ENCODE measurements at regions not wholly inside any gene's neighbourhood (a gene's known extent, or its start where the extent isn't known, plus 50 kb on each side); places are given as distances from the start of the nearest gene placed in this dataset.

DNA sequence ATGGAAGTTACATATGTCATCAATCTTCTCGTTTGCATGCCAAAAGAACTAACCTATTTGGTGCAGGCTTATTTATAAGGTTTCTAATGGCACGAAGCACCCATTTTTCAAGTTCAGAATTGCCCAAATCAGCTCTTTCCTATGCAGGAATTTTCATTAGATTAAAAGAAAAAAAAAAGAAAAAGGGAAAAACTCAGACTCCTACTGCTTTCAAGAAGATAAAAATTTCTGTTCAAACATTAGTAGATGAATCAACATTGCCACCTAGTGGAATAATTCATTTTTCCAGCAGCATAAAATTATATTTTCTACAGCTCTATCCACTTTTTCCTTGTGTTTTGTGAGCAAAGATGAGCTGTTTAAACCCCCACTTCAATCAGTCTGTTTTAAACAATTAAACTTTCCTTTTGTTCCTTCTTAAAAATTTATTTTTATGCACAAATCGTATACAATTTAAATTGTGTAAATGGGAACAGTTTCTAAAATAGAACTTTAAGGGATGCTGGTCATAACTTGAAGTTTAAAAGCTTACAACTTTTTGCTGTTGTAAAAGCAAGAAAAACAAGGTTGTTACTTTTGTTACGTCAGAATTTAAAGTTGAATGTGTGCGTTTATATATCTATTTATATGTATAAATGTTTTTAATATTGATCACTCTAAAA is 309.9 kb downstream of the ARAP2 start:
- DNase-seq, result no peak

DNA sequence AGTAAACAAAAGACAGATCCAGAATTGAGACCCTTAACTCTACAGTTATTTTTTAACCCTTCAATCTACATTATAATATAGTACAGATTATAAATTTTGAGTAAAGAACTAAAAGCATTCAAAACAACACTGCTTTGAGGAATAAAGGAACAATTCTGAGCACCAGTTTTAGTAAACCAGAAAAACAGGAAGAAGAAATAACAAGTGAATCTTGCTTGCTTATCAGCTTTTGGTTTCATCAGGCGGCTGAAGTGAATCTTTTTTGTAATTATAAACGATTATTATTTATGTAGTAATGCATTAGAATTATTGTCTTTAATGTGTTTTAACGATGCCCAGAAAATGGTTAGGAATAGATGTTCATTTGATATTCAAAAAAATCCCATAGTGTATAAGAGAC is 305.4 kb downstream of the ARAP2 start:
- DNase-seq, result no peak

GRCh38 chr4:35939751-35940150 is 304.6 kb downstream of the ARAP2 start:
- DNase-seq, result no peak

- no peak for DNase-seq
Measured at GRCh38 chr4:35942092-35942491, 302.2 kb downstream of the ARAP2 start.

DNA sequence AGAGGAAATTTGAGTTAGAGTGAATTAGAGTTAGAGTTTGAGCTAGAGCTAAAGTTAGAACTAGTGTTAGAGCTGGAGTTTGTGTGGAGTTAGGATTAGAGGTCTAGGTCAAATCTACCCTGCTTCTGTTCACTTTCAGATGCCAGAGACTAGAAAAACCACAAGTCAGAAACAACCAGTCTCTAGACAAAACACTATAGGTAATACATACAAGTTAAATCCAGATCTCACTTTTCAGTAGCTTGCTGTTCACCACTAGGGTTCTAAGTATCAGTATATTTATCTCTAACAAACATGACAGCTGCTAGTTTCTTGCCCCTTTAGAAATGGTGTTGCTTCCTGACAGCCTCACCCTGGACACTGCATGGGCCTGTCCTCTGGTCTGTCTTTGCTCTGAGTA is 300.7 kb downstream of the ARAP2 start:
- DNase-seq, result no peak

GRCh38 chr4:35948171-35948570 is 296.1 kb downstream of the ARAP2 start:
- DNase-seq, result no peak

DNA sequence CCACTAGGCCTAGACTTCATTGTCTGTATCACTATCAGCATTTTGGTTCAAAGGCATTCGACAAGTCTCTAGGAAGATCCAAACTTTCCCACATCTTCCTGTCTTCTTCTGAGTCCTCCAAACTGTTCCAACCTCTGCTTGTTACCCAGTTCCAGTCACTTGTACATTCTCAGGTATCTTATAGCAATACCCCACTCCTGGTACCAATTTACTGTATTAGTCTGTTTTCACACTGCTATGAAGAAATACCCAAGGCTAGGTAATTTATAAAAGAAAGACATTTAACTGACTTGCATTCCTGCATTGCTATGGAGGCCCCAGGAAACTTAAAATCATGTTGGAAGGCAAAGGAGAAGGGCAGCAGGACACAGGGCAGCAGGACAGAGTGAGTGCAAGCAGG is 293.9 kb downstream of the ARAP2 start:
- DNase-seq, result no peak

DNA sequence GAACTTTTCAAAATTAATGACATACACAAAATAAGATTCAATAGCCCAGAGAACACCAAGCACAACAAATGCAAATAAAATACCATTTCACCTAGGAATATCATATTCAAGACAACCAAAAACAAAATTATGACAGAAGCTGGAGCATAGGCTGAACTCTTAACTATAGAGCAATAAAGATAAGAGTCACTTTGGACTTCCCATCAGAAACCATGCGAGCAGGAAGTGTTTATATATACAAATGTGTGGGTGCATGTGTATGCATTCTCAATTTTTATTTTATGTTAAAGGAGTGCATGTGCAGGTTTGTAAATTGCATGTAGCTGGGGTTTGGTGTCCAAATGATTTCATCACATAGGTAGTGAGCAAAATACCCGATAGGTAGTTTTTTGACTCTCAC is 291.6 kb downstream of the ARAP2 start:
- DNase-seq, result no peak

- DNase-seq, result no peak
Measured at GRCh38 chr4:35963383-35963782, 280.9 kb downstream of the ARAP2 start.

- no peak for DNase-seq
Measured at GRCh38 chr4:35963974-35964515, 280.3 kb downstream of the ARAP2 start.

DNA sequence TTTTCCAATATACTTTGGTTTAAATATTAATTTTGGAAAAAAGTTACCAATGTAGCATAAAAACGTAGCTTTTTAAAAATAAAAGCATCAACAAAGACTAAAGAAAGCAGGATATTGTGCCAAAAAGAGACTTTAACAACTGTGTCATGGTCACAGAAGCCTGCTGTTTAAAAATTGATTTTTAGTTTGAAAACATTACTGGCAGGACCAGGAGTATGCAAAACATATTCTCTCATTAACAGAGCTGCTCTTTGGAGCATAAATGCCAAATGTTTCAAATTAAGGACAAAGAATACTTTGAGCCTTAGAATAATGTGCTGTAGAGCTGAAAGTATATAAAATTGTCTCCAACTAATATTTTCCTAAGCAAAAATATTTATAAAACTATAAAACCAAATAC is 279.0 kb downstream of the ARAP2 start:
- DNase-seq, result no peak

GRCh38 chr4:35966566-35966965 is 277.7 kb downstream of the ARAP2 start:
- DNase-seq, result no peak

GRCh38 chr4:35970366-35970960 is 273.9 kb downstream of the ARAP2 start:
- no peak for DNase-seq

- DNase-seq, result no peak
Measured at GRCh38 chr4:35972814-35973213, 271.5 kb downstream of the ARAP2 start.

GRCh38 chr4:35975617-35976355 is 268.5 kb downstream of the ARAP2 start:
- no peak for DNase-seq

- no peak for DNase-seq
Measured at GRCh38 chr4:35978551-35978950, 265.8 kb downstream of the ARAP2 start.

- DNase-seq, result no peak
Measured at GRCh38 chr4:35982318-35982717, 262.0 kb downstream of the ARAP2 start.

DNA sequence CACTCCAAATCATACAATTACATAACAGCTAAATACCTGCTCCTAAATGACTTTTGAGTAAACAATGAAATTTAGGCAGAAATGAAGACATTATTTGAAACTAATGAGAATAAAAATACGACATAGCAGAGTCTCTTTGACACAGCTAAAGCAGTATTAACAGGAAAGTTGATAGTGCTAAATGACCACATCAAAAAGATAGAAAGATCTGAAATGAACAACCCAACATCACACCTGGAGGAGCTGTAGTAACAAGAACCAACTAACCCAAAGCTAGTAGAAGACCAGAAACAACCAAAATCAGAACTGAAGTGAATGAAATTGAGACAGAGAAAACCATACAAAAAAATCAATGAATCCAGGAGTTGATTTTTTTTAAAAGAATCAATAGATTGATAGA is 257.8 kb downstream of the ARAP2 start:
- DNase-seq, result no peak

DNA sequence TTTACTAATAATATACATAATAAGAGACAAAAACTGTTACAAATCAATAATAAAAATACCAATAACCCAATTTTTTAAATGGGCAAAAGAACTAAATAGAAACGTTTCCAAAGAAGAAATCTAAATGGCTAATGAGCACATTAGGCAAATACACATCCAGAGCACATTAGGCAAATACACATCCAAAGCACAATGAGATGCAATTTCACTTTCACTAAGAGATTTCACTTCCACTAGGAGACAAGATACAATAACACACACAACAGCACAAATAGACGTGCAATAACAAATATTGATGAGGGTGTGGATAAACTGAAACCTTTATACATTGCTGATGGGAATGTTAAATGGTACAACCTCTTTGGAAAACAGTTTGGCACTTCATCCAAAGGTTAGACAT is 250.7 kb downstream of the ARAP2 start:
- no peak for DNase-seq

DNA sequence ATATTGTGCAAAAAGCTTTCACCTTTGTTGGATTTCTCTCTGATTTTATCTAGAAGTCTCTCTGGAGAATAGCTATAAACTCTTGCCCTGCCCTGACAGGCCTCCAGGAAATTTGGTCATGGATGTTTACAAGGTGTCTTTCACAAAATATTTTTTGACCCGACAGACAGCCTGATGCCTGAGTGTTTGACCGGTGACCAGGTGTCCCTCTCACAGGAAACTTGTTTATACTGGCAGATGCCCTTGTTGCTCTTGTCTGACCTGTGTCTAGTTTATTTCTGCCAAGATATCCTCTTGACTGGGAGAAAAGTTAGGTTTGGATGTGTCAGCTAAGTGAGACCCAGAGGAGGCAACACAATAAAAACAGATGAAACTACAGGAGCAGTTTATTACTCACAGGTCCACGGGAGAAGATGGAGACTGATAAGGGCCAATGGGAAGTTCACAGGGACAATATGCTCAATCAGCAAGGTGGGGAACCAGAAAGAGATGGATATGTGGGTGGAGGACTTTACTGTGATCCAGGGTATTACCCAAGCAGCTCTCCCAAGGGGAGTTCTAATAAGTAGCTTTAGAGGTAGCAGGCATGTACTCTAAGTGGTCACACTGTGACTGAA is 243.3 kb downstream of the ARAP2 start:
- DNase-seq, result no peak

GRCh38 chr4:36003051-36003450 is 241.3 kb downstream of the ARAP2 start:
- DNase-seq, result no peak

- DNase-seq, result no peak
Measured at GRCh38 chr4:36004204-36004851, 240.0 kb downstream of the ARAP2 start.

GRCh38 chr4:36006226-36006625 is 238.1 kb downstream of the ARAP2 start:
- DNase-seq, result no peak

Data from right hindlimb (tissue), 1 donor.